ENCODE measurements at regions not wholly inside any gene's neighbourhood (a gene's known extent, or its start where the extent isn't known, plus 50 kb on each side); places are given as distances from the start of the nearest gene placed in this dataset.

- TF ChIP-seq, protein P1, sequence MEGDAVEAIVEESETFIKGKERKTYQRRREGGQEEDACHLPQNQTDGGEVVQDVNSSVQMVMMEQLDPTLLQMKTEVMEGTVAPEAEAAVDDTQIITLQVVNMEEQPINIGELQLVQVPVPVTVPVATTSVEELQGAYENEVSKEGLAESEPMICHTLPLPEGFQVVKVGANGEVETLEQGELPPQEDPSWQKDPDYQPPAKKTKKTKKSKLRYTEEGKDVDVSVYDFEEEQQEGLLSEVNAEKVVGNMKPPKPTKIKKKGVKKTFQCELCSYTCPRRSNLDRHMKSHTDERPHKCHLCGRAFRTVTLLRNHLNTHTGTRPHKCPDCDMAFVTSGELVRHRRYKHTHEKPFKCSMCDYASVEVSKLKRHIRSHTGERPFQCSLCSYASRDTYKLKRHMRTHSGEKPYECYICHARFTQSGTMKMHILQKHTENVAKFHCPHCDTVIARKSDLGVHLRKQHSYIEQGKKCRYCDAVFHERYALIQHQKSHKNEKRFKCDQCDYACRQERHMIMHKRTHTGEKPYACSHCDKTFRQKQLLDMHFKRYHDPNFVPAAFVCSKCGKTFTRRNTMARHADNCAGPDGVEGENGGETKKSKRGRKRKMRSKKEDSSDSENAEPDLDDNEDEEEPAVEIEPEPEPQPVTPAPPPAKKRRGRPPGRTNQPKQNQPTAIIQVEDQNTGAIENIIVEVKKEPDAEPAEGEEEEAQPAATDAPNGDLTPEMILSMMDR (IDR thresholded peaks at IDR 0.05), result no peak
- no peak for TF ChIP-seq POLR2A (IDR thresholded peaks at IDR 0.05)
These were observed 126.3 kb upstream of the ID2 start for GRCh38 chr2:8555543-8555942.
